ENCODE measurements at regions not wholly inside any gene's neighbourhood (a gene's known extent, or its start where the extent isn't known, plus 50 kb on each side); places are given as distances from the start of the nearest gene placed in this dataset.

GRCh38 chr2:160614391-160614790 is 120.8 kb upstream of the RBMS1 start:
- no peak overlapping the region for H2AFZ ChIP-seq (ENCODE audit: control insufficient read depth, low read length)
- H3K9ac ChIP-seq (ENCODE audit: control insufficient read depth, extremely low read depth, insufficient read depth, low read length) = no peak overlapping the region
- H3K79me2 ChIP-seq (ENCODE audit: control insufficient read depth, insufficient read depth, low read length) = no peaks in the 10 kb centered on the region
- DNase-seq (ENCODE audit: low read depth, low spot score) = no peak
- no peaks in the 10 kb centered on the region for H3K27me3 ChIP-seq (ENCODE audit: control insufficient read depth, extremely low read depth, insufficient read depth, low read length)
- H3K4me2 ChIP-seq (ENCODE audit: control insufficient read depth, extremely low read depth, insufficient read depth, low read depth, low read length) = no peak overlapping the region
- TF ChIP-seq CTCF (optimal IDR thresholded peaks at IDR 0.05 in 1 of 3, IDR thresholded peaks at IDR 0.05 in 1 of 3, conservative IDR thresholded peaks at IDR 0.05 in 1 of 3; ENCODE audit: extremely low read depth in 1 of 3, insufficient read depth in 2 of 3, low read length in 3 of 3) (no peak), EZH2 (IDR thresholded peaks at IDR 0.05; ENCODE audit: low read length) (no peak)
- no peaks in the 10 kb centered on the region for H3K9me1 ChIP-seq (ENCODE audit: control insufficient read depth, extremely low read depth, insufficient read depth, low read length)
- FAIRE-seq = peak; percentile 48
- peaks cover 19% of the 10 kb centered on the region for H3K4me1 ChIP-seq (ENCODE audit: control insufficient read depth, extremely low read depth, insufficient read depth, low read length)
- no peak overlapping the region for H3K27ac ChIP-seq (ENCODE audit: control insufficient read depth, insufficient read depth, low read length)
- no peak overlapping the region for H3K4me3 ChIP-seq (ENCODE audit: control insufficient read depth in 2 of 3, extremely low read depth in 1 of 3, insufficient read depth in 2 of 3, low read depth in 1 of 3, low read length in 3 of 3)
- no peaks in the 10 kb centered on the region for H4K20me1 ChIP-seq (ENCODE audit: control insufficient read depth, extremely low read depth, insufficient read depth, low read length)
- dilution Hi-C loops (cut with MboI; ENCODE audit: extremely low pct_ligation_motif_present, low sequenced_read_pairs) = no loop called here
- no peaks in the 10 kb centered on the region for H3K36me3 ChIP-seq (ENCODE audit: control insufficient read depth in 2 of 2, extremely low read depth in 1 of 2, insufficient read depth in 2 of 2, low read length in 2 of 2)
- no peaks in the 10 kb centered on the region for H3K9me3 ChIP-seq (ENCODE audit: control insufficient read depth, low read depth, low read length)

GRCh38 chr2:160615706-160616105 is 122.1 kb upstream of the RBMS1 start:
- TF ChIP-seq CTCF (optimal IDR thresholded peaks at IDR 0.05 in 1 of 3, IDR thresholded peaks at IDR 0.05 in 1 of 3, conservative IDR thresholded peaks at IDR 0.05 in 1 of 3; ENCODE audit: extremely low read depth in 1 of 3, insufficient read depth in 2 of 3, low read length in 3 of 3) (no peak), EZH2 (IDR thresholded peaks at IDR 0.05; ENCODE audit: low read length) (no peak)
- no peaks in the 10 kb centered on the region for H3K9me3 ChIP-seq (ENCODE audit: control insufficient read depth, low read depth, low read length)
- no peaks in the 10 kb centered on the region for H3K36me3 ChIP-seq (ENCODE audit: control insufficient read depth in 2 of 2, extremely low read depth in 1 of 2, insufficient read depth in 2 of 2, low read length in 2 of 2)
- no peak overlapping the region for H3K27ac ChIP-seq (ENCODE audit: control insufficient read depth, insufficient read depth, low read length)
- no peaks in the 10 kb centered on the region for H4K20me1 ChIP-seq (ENCODE audit: control insufficient read depth, extremely low read depth, insufficient read depth, low read length)
- no peaks in the 10 kb centered on the region for H3K27me3 ChIP-seq (ENCODE audit: control insufficient read depth, extremely low read depth, insufficient read depth, low read length)
- no peak overlapping the region for H3K4me2 ChIP-seq (ENCODE audit: control insufficient read depth, extremely low read depth, insufficient read depth, low read depth, low read length)
- no peak overlapping the region for H3K9ac ChIP-seq (ENCODE audit: control insufficient read depth, extremely low read depth, insufficient read depth, low read length)
- dilution Hi-C loops (cut with MboI; ENCODE audit: extremely low pct_ligation_motif_present, low sequenced_read_pairs) = no loop called here
- no peak for DNase-seq (ENCODE audit: low read depth, low spot score)
- H3K4me1 ChIP-seq (ENCODE audit: control insufficient read depth, extremely low read depth, insufficient read depth, low read length) = peaks cover 19% of the 10 kb centered on the region
- no peak for FAIRE-seq
- no peak overlapping the region for H2AFZ ChIP-seq (ENCODE audit: control insufficient read depth, low read length)
- no peaks in the 10 kb centered on the region for H3K9me1 ChIP-seq (ENCODE audit: control insufficient read depth, extremely low read depth, insufficient read depth, low read length)
- H3K4me3 ChIP-seq (ENCODE audit: control insufficient read depth in 2 of 3, extremely low read depth in 1 of 3, insufficient read depth in 2 of 3, low read depth in 1 of 3, low read length in 3 of 3) = no peak overlapping the region
- H3K79me2 ChIP-seq (ENCODE audit: control insufficient read depth, insufficient read depth, low read length) = no peaks in the 10 kb centered on the region

All from keratinocyte (primary cell).